ENCODE measurements at regions not wholly inside any gene's neighbourhood (a gene's known extent, or its start where the extent isn't known, plus 50 kb on each side); places are given as distances from the start of the nearest gene placed in this dataset.
"Not testable (repeated sequence)": the region's sequence is repeated elsewhere in the genome, so short reads cannot be mapped to it uniquely, and the experiment has no call there.

- not testable (repeated sequence) for H3K4me2 ChIP-seq (ENCODE audit: low read length); H3F3A ChIP-seq (ENCODE audit: insufficient read depth, low read length, poor library complexity, severe bottlenecking); H3K27me3 ChIP-seq (ENCODE audit: insufficient read depth, low read depth, low read length); H3K9me2 ChIP-seq (ENCODE audit: insufficient read depth, low read length); H3K9ac ChIP-seq (ENCODE audit: low read length); H3K4me3 ChIP-seq (ENCODE audit: low read length); H3K79me2 ChIP-seq (replicated peaks; ENCODE audit: insufficient read depth, low read length); H2AFZ ChIP-seq (ENCODE audit: low read depth, low read length); H3K9me3 ChIP-seq (ENCODE audit: low read length); H3K27ac ChIP-seq (ENCODE audit: low read length); H4K20me1 ChIP-seq (ENCODE audit: insufficient read depth); H3K36me3 ChIP-seq (ENCODE audit: insufficient read depth, low read length)
Observed at GRCh38 chr16:25556968-25557312, 134.8 kb upstream of the HS3ST4 start.

GRCh38 chr16:25556289-25556967 lies 135.3 kb upstream of the HS3ST4 start:
- not testable (repeated sequence) for H4K20me1 ChIP-seq (ENCODE audit: insufficient read depth); H3F3A ChIP-seq (ENCODE audit: insufficient read depth, low read length, poor library complexity, severe bottlenecking); H2AFZ ChIP-seq (ENCODE audit: low read depth, low read length); H3K4me3 ChIP-seq (ENCODE audit: low read length); H3K27me3 ChIP-seq (ENCODE audit: insufficient read depth, low read depth, low read length); H3K36me3 ChIP-seq (ENCODE audit: insufficient read depth, low read length); H3K79me2 ChIP-seq (replicated peaks; ENCODE audit: insufficient read depth, low read length); H3K27ac ChIP-seq (ENCODE audit: low read length); H3K4me2 ChIP-seq (ENCODE audit: low read length); H3K9me3 ChIP-seq (ENCODE audit: low read length); H3K9ac ChIP-seq (ENCODE audit: low read length); H3K9me2 ChIP-seq (ENCODE audit: insufficient read depth, low read length)

- Histone ChIP-seq H3K9me3 (ENCODE audit: low read length) (no peaks in the 10 kb centered on the region), H4K20me1 (ENCODE audit: insufficient read depth) (no peaks in the 10 kb centered on the region), H3K4me3 (ENCODE audit: low read length) (no peak overlapping the region), H3K27ac (ENCODE audit: low read length) (no peak overlapping the region), H3K27me3 (ENCODE audit: insufficient read depth, low read depth, low read length) (no peaks in the 10 kb centered on the region), H2AFZ (ENCODE audit: low read depth, low read length) (no peak overlapping the region), H3F3A (ENCODE audit: insufficient read depth, low read length, poor library complexity, severe bottlenecking) (no peaks in the 10 kb centered on the region), H3K79me2 (replicated peaks; ENCODE audit: insufficient read depth, low read length) (no peaks in the 10 kb centered on the region), H3K9ac (ENCODE audit: low read length) (no peak overlapping the region), H3K9me2 (ENCODE audit: insufficient read depth, low read length) (no peaks in the 10 kb centered on the region), H3K36me3 (ENCODE audit: insufficient read depth, low read length) (no peaks in the 10 kb centered on the region), H3K4me2 (ENCODE audit: low read length) (no peak overlapping the region)
- TF ChIP-seq, protein P1, sequence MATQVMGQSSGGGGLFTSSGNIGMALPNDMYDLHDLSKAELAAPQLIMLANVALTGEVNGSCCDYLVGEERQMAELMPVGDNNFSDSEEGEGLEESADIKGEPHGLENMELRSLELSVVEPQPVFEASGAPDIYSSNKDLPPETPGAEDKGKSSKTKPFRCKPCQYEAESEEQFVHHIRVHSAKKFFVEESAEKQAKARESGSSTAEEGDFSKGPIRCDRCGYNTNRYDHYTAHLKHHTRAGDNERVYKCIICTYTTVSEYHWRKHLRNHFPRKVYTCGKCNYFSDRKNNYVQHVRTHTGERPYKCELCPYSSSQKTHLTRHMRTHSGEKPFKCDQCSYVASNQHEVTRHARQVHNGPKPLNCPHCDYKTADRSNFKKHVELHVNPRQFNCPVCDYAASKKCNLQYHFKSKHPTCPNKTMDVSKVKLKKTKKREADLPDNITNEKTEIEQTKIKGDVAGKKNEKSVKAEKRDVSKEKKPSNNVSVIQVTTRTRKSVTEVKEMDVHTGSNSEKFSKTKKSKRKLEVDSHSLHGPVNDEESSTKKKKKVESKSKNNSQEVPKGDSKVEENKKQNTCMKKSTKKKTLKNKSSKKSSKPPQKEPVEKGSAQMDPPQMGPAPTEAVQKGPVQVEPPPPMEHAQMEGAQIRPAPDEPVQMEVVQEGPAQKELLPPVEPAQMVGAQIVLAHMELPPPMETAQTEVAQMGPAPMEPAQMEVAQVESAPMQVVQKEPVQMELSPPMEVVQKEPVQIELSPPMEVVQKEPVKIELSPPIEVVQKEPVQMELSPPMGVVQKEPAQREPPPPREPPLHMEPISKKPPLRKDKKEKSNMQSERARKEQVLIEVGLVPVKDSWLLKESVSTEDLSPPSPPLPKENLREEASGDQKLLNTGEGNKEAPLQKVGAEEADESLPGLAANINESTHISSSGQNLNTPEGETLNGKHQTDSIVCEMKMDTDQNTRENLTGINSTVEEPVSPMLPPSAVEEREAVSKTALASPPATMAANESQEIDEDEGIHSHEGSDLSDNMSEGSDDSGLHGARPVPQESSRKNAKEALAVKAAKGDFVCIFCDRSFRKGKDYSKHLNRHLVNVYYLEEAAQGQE (IDR thresholded peaks at IDR 0.05; ENCODE audit: borderline replicate concordance), result no peak
- TF ChIP-seq MXI1 (conservative IDR thresholded peaks at IDR 0.05; ENCODE audit: poor library complexity, severe bottlenecking) (no peak), RAD21 (conservative IDR thresholded peaks at IDR 0.05) (no peak), EP300 (conservative IDR thresholded peaks at IDR 0.05; ENCODE audit: poor library complexity, severe bottlenecking) (no peak), TAF1 (IDR thresholded peaks at IDR 0.05; ENCODE audit: low read depth) (no peak), EZH2 (IDR thresholded peaks at IDR 0.05; ENCODE audit: borderline replicate concordance, insufficient read depth, low read length, poor library complexity, severe bottlenecking) (no peak), SMC3 (conservative IDR thresholded peaks at IDR 0.05; ENCODE audit: poor library complexity) (no peak), POLR2AphosphoS5 (IDR thresholded peaks at IDR 0.05) (no peak)
- TF ChIP-seq, protein P2, sequence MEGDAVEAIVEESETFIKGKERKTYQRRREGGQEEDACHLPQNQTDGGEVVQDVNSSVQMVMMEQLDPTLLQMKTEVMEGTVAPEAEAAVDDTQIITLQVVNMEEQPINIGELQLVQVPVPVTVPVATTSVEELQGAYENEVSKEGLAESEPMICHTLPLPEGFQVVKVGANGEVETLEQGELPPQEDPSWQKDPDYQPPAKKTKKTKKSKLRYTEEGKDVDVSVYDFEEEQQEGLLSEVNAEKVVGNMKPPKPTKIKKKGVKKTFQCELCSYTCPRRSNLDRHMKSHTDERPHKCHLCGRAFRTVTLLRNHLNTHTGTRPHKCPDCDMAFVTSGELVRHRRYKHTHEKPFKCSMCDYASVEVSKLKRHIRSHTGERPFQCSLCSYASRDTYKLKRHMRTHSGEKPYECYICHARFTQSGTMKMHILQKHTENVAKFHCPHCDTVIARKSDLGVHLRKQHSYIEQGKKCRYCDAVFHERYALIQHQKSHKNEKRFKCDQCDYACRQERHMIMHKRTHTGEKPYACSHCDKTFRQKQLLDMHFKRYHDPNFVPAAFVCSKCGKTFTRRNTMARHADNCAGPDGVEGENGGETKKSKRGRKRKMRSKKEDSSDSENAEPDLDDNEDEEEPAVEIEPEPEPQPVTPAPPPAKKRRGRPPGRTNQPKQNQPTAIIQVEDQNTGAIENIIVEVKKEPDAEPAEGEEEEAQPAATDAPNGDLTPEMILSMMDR (IDR thresholded peaks at IDR 0.05; ENCODE audit: poor library complexity, severe bottlenecking), result no peak
Observed at GRCh38 chr16:25553711-25554436, 137.9 kb upstream of the HS3ST4 start.

Measured in neural cell (in vitro differentiated cells).